ENCODE measurements at regions not wholly inside any gene's neighbourhood (a gene's known extent, or its start where the extent isn't known, plus 50 kb on each side); places are given as distances from the start of the nearest gene placed in this dataset.
A peak's percentile ranks its signal among the peaks of the same experiment; 100 is the strongest.

- peak; percentile 65 to 67 for DNase-seq (ENCODE audit: low read depth in 2 of 2)
These were observed 267.4 kb upstream of the HMGA2 start for GRCh38 chr12:65556676-65557437.

- no peak for DNase-seq (ENCODE audit: low read depth in 2 of 2)
These were observed 266.7 kb upstream of the HMGA2 start for GRCh38 chr12:65557438-65558181.

GRCh38 chr12:65560286-65560685, 264.0 kb upstream of the HMGA2 start:
- DNase-seq (ENCODE audit: low read depth in 2 of 2): no peak

- DNase-seq (ENCODE audit: low read depth in 2 of 2): no peak
These were observed 262.4 kb upstream of the HMGA2 start for GRCh38 chr12:65561798-65562382.

GRCh38 chr12:65565601-65566560, 258.4 kb upstream of the HMGA2 start:
- DNase-seq (ENCODE audit: low read depth in 2 of 2): peak; percentile 98

GRCh38 chr12:65566751-65567150, 257.5 kb upstream of the HMGA2 start:
- DNase-seq (ENCODE audit: low read depth in 2 of 2): peak in 1 of 2 experiments; percentile 20

- DNase-seq (ENCODE audit: low read depth in 2 of 2): no peak
These were observed 256.5 kb upstream of the HMGA2 start for GRCh38 chr12:65567820-65568219.

- DNase-seq (ENCODE audit: low read depth in 2 of 2): peak in 1 of 2 experiments; percentile 42
These were observed 255.8 kb upstream of the HMGA2 start for GRCh38 chr12:65568517-65568916.

- no peak for DNase-seq (ENCODE audit: low read depth in 2 of 2)
These were observed 253.7 kb upstream of the HMGA2 start for GRCh38 chr12:65570451-65571130.

- DNase-seq (ENCODE audit: low read depth in 2 of 2): no peak
These were observed 249.4 kb upstream of the HMGA2 start for GRCh38 chr12:65574867-65575266.

GRCh38 chr12:65584016-65584415, 240.3 kb upstream of the HMGA2 start:
- no peak for DNase-seq (ENCODE audit: low read depth in 2 of 2)

GRCh38 chr12:65585648-65586602, 238.4 kb upstream of the HMGA2 start:
- no peak for DNase-seq (ENCODE audit: low read depth in 2 of 2)

GRCh38 chr12:65586796-65587195, 237.5 kb upstream of the HMGA2 start:
- no peak for DNase-seq (ENCODE audit: low read depth in 2 of 2)

- no peak for DNase-seq (ENCODE audit: low read depth in 2 of 2)
These were observed 234.0 kb upstream of the HMGA2 start for GRCh38 chr12:65590318-65590717.

GRCh38 chr12:65592416-65592815, 231.9 kb upstream of the HMGA2 start:
- no peak for DNase-seq (ENCODE audit: low read depth in 2 of 2)

GRCh38 chr12:65593239-65593701, 231.0 kb upstream of the HMGA2 start:
- no peak for DNase-seq (ENCODE audit: low read depth in 2 of 2)

GRCh38 chr12:65594409-65594808, 229.9 kb upstream of the HMGA2 start:
- DNase-seq (ENCODE audit: low read depth in 2 of 2): no peak

GRCh38 chr12:65595016-65595560, 229.2 kb upstream of the HMGA2 start:
- no peak for DNase-seq (ENCODE audit: low read depth in 2 of 2)

- DNase-seq (ENCODE audit: low read depth in 2 of 2): peak in 1 of 2 experiments; percentile 60
These were observed 227.7 kb upstream of the HMGA2 start for GRCh38 chr12:65596514-65597091.
